B cell (primary cell): ENCODE measurements at regions not wholly inside any gene's neighbourhood (a gene's known extent, or its start where the extent isn't known, plus 50 kb on each side); places are given as distances from the start of the nearest gene placed in this dataset.

ENCODE experiments used
- ATAC-seq: fragments of 200-7000 bp; cut with Tn5 transposase; one replicate; pipeline ENCODE4 v1.10.0; 2021; ENCODE audit warnings: low read depth, mild to moderate bottlenecking, moderate number of reproducible peaks, moderate library complexity
- CTCF ChIA-PET: fragments of 350-600 bp; sonication (Branson Sonifier 250); formaldehyde crosslinking; loops from one replicate; lab custom pipeline; 2021; ENCODE audit warnings: antibody characterized with exemption, inconsistent platforms; lab: Charles Lee
- POLR2A ChIA-PET: fragments of 350-600 bp; sonication (Branson Sonifier 250); formaldehyde crosslinking; loops from one replicate; lab custom pipeline; 2021; ENCODE audit warnings: antibody characterized with exemption; lab: Charles Lee
- DNase-seq: peaks from one replicate; pipeline ENCODE4 v3.0.0; 2013
- H2AFZ ChIP-seq: 2 replicates; pipeline ENCODE4 v1.6.1; 2012; ENCODE audit warnings: mild to moderate bottlenecking, low read depth, low read length; ENCODE audit not compliant: insufficient read depth, poor library complexity, severe bottlenecking
- H3K27ac ChIP-seq, 2 donors: 1 replicate in 1 of 2; 2 replicates in 1 of 2; pipeline ENCODE4 v1.5.1; 2012 to 2013; ENCODE audit warnings: low read length in 2 of 2, mild to moderate bottlenecking in 2 of 2, moderate library complexity in 1 of 2
- H3K27me3 ChIP-seq, 4 experiments: fragments of 200-600 bp in 1 of 4; sonication (generic) in 1 of 4; replicated peaks in 1 of 4; 1 replicate in 2 of 4; 2 replicates in 2 of 4; pipeline versions ENCODE4 v1.6.1 to v1.7.0; 2013 to 2016; ENCODE audit warnings: low read length in 3 of 4, mild to moderate bottlenecking in 2 of 4, mixed read lengths in 1 of 4, moderate library complexity in 1 of 4; ENCODE audit not compliant: insufficient read depth in 4 of 4, control insufficient read depth in 3 of 4; ENCODE audit errors: control extremely low read depth in 1 of 4
- H3K36me3 ChIP-seq, 2 experiments: replicated peaks in 1 of 2; 1 replicate in 1 of 2; 2 replicates in 1 of 2; pipeline versions ENCODE4 v1.6.1 to v1.7.1; 2013; ENCODE audit warnings: low read length in 1 of 2; ENCODE audit not compliant: insufficient read depth in 2 of 2, control insufficient read depth in 1 of 2; ENCODE audit errors: control extremely low read depth in 1 of 2, extremely low read depth in 1 of 2
- H3K4me1 ChIP-seq, 2 donors: fragments of 200-600 bp in 1 of 2; sonication (generic) in 1 of 2; 1 replicate in 1 of 2; 2 replicates in 1 of 2; pipeline versions ENCODE4 v1.5.1 to v1.6.1; 2013 to 2017; ENCODE audit warnings: low read length in 2 of 2; ENCODE audit not compliant: control insufficient read depth in 2 of 2, insufficient read depth in 2 of 2
- H3K4me2 ChIP-seq: replicated peaks from 2 replicates; pipeline ENCODE3; 2012; ENCODE audit warnings: mild to moderate bottlenecking, low read depth, low read length; ENCODE audit not compliant: poor library complexity, severe bottlenecking
- H3K4me3 ChIP-seq, 5 experiments: fragments of 200-600 bp in 1 of 5; sonication (generic) in 1 of 5; 1 replicate in 3 of 5; 2 replicates in 2 of 5; pipeline versions ENCODE4 v1.5.1 to v1.7.0; 2011 to 2016; ENCODE audit warnings: low read length in 4 of 5, mild to moderate bottlenecking in 4 of 5, low read depth in 2 of 5, control low read depth in 1 of 5, moderate library complexity in 1 of 5; ENCODE audit not compliant: insufficient read depth in 1 of 5; ENCODE audit errors: control extremely low read depth in 1 of 5, extremely low read depth in 1 of 5
- H3K79me2 ChIP-seq: fragments of 200-600 bp; sonication (generic); one replicate; pipeline ENCODE4 v1.6.0; 2016; ENCODE audit warnings: low read length; ENCODE audit not compliant: control insufficient read depth, insufficient read depth
- H3K9ac ChIP-seq: fragments of 200-600 bp; sonication (generic); 2 replicates; pipeline ENCODE4 v1.6.1; 2017; ENCODE audit warnings: mild to moderate bottlenecking, low read length, moderate library complexity
- H3K9me3 ChIP-seq, 3 donors: one replicate each; pipeline versions ENCODE4 v1.6.1 to v1.7.1; 2013; ENCODE audit warnings: low read length in 2 of 3; ENCODE audit not compliant: control insufficient read depth in 2 of 3, insufficient read depth in 1 of 3; ENCODE audit errors: control extremely low read depth in 1 of 3
- H4K20me1 ChIP-seq: 2 replicates; pipeline ENCODE4 v1.6.0; 2012; ENCODE audit warnings: mild to moderate bottlenecking, low read length; ENCODE audit not compliant: insufficient read depth, control insufficient read depth, poor library complexity, severe bottlenecking
- H3K27ac Mint-ChIP-seq: one replicate; pipeline ENCODE4 v1.8.0; 2021; ENCODE audit warnings: mixed read lengths
- H3K27me3 Mint-ChIP-seq: one replicate; pipeline ENCODE4 v1.8.0; 2021; ENCODE audit warnings: mixed read lengths
- H3K4me1 Mint-ChIP-seq: one replicate; pipeline ENCODE4 v1.8.0; 2021; ENCODE audit warnings: mixed read lengths
- H3K4me3 Mint-ChIP-seq: one replicate; pipeline ENCODE4 v1.8.0; 2021; ENCODE audit warnings: mixed read lengths
- H3K9me3 Mint-ChIP-seq: one replicate; pipeline ENCODE4 v1.8.0; 2022; ENCODE audit warnings: mixed read lengths; ENCODE audit not compliant: insufficient read depth
- EZH2 ChIP-seq: IDR thresholded peaks from 2 replicates; pipeline ENCODE4 v1.6.1; 2012; ENCODE audit warnings: borderline replicate concordance, low read depth, mild to moderate bottlenecking, moderate library complexity, low read length; ENCODE audit not compliant: insufficient read depth, poor library complexity, severe bottlenecking
- WGBS: methylation state at CpG from one replicate; pipeline ENCODE4 v1.1.5; 2013; ENCODE audit warnings: missing lambda C conversion rate; ENCODE audit not compliant: insufficient coverage; 5-methylcytosine and 5-hydroxymethylcytosine counted together
- intact Hi-C: fragments of 100-400 bp; cut with micrococcal nuclease; formaldehyde crosslinking; loops from one replicate; pipeline ENCODE4 v1.10.0; 2022
- TF ChIP-seq, protein P1 (sequence below): fragments of 200-600 bp; IDR thresholded peaks from one replicate; pipeline ENCODE4 v1.8.0; 2022; ENCODE audit warnings: antibody characterized with exemption, mild to moderate bottlenecking

DNA sequence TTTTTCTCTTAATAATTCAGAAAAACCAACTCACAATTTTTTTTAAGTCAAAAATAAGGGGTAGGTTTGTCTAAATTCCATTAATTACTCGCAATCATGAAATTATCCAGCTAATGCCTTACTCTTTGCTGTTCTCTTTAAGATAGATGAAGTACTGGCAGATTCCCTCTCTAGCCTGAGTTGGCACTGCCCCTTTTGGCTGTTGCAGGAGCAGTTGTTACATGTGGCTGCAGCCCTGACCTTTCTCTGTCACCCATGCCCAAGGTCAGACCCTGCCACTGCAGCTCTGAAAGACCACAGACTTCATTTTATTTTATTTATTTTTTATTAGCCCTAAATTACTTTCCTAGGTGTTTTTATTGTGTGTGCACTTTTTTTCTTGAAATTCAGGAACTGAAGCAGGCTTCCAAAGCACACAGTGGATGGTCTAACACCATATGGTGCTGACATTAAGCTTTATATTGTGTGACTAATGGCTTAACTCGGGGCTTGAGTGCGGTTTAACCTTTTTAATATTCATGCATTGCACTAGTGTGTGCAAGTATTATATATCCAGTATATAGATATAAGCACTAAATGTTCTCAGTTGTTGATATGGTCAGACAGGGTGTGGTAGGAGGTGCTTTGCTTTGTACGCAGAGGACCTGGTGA is 313.0 kb downstream of the CDH2 start:
- H3K36me3 ChIP-seq = no peaks in the 10 kb centered on the region
- H3K79me2 ChIP-seq = no peaks in the 10 kb centered on the region
- Mint-ChIP-seq H3K4me3 (no peak overlapping the region), H3K4me1 (no peaks in the 10 kb centered on the region), H3K27me3 (no peaks in the 10 kb centered on the region), H3K9me3 (peaks cover 4% of the 10 kb centered on the region), H3K27ac (no peak overlapping the region)
- no peak overlapping the region for H3K4me3 ChIP-seq
- no peaks in the 10 kb centered on the region for H3K27me3 ChIP-seq
- no CpG with 5 or more reads among the region's 4 CpGs for WGBS
- H4K20me1 ChIP-seq = no peaks in the 10 kb centered on the region
- no peak overlapping the region for H3K27ac ChIP-seq
- POLR2A ChIA-PET = no interaction called here
- peaks cover 0 to 5% (median 0%) of the 10 kb centered on the region in 3 donors for H3K9me3 ChIP-seq
- H2AFZ ChIP-seq = no peak overlapping the region
- intact Hi-C loops = no loop called here
- CTCF ChIA-PET = no interaction called here
- no peaks in the 10 kb centered on the region for H3K4me1 ChIP-seq
- DNase-seq = no peak
- H3K9ac ChIP-seq = no peak overlapping the region
- no peak overlapping the region for H3K4me2 ChIP-seq
- no peak for ATAC-seq
- no peak for TF ChIP-seq EZH2
- TF ChIP-seq, protein P1, sequence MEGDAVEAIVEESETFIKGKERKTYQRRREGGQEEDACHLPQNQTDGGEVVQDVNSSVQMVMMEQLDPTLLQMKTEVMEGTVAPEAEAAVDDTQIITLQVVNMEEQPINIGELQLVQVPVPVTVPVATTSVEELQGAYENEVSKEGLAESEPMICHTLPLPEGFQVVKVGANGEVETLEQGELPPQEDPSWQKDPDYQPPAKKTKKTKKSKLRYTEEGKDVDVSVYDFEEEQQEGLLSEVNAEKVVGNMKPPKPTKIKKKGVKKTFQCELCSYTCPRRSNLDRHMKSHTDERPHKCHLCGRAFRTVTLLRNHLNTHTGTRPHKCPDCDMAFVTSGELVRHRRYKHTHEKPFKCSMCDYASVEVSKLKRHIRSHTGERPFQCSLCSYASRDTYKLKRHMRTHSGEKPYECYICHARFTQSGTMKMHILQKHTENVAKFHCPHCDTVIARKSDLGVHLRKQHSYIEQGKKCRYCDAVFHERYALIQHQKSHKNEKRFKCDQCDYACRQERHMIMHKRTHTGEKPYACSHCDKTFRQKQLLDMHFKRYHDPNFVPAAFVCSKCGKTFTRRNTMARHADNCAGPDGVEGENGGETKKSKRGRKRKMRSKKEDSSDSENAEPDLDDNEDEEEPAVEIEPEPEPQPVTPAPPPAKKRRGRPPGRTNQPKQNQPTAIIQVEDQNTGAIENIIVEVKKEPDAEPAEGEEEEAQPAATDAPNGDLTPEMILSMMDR = no peak

DNA sequence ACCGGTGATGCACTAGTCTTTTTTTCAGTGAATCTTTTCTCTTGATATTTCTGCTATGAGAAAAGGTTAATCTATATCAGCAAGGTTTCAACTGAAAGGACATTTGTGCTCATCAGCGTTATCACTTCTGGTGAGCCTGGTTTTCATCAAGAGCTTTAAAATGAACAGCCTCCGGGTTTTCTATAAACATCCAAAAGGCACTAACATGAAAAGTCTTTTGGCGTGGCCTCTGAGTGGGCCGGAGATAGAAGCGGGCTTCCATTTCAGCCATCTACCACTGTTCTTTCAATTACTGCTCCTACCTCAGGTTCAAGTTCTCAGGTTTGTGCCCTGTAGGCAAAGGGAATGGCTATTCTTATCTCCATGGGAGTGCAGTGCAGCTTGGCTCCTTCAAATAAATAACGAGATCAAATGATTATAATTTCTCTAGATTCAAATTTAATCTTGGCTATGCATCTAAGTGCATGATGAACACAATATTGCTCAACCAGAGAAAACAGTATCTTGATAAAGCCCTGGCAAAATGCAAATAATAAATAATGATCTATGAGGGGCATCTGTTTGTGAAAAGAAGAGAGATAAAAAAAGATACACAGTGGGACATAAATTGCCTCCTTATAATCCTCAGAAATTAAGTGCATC is 314.8 kb downstream of the CDH2 start:
- Histone ChIP-seq H4K20me1 (no peaks in the 10 kb centered on the region), H3K4me3 (no peak overlapping the region), H3K9ac (no peak overlapping the region), H3K27ac (no peak overlapping the region), H3K36me3 (no peaks in the 10 kb centered on the region), H3K27me3 (no peaks in the 10 kb centered on the region), H3K9me3 (peaks cover 0 to 7% (median 0%) of the 10 kb centered on the region in 3 donors), H3K4me1 (no peaks in the 10 kb centered on the region), H3K79me2 (no peaks in the 10 kb centered on the region), H3K4me2 (no peak overlapping the region), H2AFZ (no peak overlapping the region)
- Mint-ChIP-seq H3K9me3 (peaks cover 4% of the 10 kb centered on the region), H3K4me1 (no peaks in the 10 kb centered on the region), H3K4me3 (no peak overlapping the region), H3K27ac (no peak overlapping the region), H3K27me3 (no peaks in the 10 kb centered on the region)
- ChIA-PET POLR2A (no interaction called here), CTCF (no interaction called here)
- TF ChIP-seq, protein P1 = no peak
- TF ChIP-seq EZH2 = no peak
- intact Hi-C loops = no loop called here
- no peak for ATAC-seq
- DNase-seq = no peak
- WGBS = 100% methylated on average over 1 of the region's 7 CpGs
